NCI-H1417 (cell line): ENCODE measurements at regions not wholly inside any gene's neighbourhood (a gene's known extent, or its start where the extent isn't known, plus 50 kb on each side); places are given as distances from the start of the nearest gene placed in this dataset.
A peak's percentile ranks its signal among the peaks of the same experiment; 100 is the strongest.

Source experiments
- DNase-seq, 3 experiments: peaks; one replicate each; lab custom pipeline; 2025; lab: John Stamatoyannopoulos, UW

DNA sequence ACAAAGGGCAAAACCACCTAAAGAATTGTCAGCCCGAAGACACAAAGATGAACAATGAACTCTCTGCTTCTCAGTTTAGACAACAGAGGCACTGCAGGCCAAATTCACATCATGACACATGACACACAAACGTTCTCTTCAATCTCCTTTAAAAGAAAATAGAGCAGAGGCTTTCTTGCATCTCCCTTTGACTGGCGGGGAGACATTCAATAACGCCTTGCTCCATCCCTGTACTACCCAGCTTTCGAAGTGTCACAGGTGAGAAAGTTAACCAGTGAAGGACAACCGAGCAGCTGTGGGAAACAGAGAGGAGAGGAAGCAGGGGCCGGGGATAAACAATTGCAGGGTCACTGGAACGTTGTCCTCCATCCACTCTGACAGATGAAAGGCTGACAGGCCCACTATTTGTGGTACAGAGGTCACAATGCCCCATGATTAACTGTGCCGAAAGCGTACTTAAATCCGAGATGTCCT, 130.8 kb downstream of the PHLDA1 start:
- DNase-seq = peak in 1 of 3 experiments; percentile 50

- DNase-seq = peak in 2 of 3 experiments; percentile 65 to 87
Observed at GRCh38 chr12:75900226-75900625, 131.3 kb downstream of the PHLDA1 start.

DNA sequence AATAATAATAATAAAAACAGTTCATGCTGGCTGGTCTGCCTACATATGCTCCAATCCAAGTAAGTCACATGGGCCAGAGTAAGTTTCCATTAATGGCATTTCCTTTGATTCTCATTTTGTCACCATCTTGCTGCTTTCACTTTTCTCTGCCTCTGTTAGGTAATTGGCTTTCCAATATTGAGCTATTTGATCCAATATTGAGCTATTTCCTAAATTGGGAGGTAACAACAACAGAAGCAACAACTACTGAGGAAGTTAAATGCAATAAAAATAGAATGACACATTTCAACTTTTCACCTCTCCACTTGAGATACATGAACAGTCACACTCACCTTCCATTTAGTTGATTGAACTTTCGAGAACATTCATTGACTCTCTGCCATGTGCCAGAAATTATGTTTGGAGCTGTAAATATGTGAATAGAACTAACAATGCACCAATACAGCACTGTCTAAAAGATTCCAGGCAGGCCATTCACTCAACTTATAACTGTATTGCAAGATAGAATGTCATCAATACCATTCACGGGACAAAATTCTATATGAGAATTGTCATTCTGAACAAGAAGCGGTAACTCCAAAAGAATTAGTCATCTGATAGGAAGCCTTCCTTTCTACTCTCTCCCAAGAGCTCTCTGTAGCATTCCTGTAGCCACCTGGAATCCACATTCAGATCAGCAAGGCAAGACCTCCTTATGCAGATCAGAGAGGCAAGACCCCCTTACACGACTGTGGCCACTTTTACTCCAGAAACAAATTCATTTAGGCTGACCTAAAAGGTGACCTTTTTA, 136.4 kb downstream of the PHLDA1 start:
- DNase-seq = no peak

- peak in 1 of 3 experiments; percentile 15 for DNase-seq
Observed at GRCh38 chr12:75893765-75894164, 137.8 kb downstream of the PHLDA1 start.

DNA sequence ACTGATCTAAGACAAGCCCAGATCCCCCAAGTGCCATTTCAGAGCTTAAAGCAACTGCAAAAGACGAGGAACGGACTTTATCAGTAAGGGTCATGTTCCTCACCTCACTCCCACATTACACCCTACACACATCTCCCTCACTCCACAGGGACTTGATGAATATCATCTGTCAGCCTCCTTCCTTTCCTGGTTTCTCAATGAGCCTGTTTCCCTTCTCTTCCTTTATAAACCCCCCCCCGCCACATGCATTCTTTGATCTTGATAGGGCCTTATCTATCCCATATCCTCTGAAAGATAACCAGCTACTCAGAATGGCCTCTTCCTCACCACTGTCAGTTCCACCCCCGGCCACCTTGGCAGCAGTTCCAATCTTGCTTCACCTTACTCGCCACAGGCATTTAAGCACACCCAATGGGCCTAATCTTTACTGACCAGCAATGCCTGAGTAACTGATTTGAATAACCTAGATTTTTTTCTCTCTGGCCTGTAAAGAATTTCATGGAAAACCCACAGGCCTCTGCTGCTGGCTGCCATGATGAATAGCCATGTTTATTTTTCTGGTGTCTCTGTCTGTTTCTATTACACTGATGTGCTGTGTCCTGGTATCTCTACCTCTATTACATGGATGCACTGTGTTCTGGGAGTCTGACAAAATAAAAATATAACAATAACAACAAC, 138.7 kb downstream of the PHLDA1 start:
- DNase-seq = no peak

DNA sequence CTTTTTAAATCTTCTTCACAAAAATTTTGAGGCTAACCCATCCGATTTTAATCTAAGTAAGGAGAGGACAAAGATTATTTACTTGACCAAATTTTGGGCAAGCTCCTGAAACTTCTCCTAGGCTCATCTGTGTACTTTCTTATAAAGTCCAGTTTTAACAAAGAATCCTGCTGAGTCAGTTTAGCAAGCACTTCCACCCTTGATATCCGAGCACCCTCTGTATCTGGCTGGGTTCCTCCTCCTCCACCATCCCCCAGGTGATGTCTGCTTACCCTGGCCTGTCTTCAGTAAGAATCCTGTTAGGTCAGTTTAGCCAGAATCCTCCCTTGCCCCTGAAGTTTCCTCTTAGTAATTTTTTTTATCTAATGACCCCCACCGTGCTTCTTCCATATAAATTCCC, 140.5 kb downstream of the PHLDA1 start:
- DNase-seq = no peak

DNA sequence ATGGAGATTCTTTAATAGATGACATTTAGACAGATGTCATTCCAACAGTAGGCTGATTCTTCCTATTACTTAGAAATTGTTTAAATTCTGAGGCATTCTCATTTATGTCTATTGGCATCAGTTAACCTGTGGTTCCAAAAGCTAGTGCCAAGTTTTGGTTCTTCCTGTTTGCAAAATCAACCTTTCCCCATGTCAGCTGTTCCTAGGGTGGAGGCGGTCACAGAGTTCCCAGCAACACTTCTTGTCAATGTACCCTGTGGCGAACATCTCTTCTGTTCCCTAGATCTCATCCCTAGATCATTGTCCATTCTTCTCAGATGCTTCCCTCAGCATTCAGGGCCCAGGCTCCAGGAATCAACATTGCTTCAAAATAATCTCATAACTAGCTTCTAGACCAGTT, 140.9 kb downstream of the PHLDA1 start:
- no peak for DNase-seq

- DNase-seq = no peak
Observed at GRCh38 chr12:75890141-75890540, 141.4 kb downstream of the PHLDA1 start.

DNA sequence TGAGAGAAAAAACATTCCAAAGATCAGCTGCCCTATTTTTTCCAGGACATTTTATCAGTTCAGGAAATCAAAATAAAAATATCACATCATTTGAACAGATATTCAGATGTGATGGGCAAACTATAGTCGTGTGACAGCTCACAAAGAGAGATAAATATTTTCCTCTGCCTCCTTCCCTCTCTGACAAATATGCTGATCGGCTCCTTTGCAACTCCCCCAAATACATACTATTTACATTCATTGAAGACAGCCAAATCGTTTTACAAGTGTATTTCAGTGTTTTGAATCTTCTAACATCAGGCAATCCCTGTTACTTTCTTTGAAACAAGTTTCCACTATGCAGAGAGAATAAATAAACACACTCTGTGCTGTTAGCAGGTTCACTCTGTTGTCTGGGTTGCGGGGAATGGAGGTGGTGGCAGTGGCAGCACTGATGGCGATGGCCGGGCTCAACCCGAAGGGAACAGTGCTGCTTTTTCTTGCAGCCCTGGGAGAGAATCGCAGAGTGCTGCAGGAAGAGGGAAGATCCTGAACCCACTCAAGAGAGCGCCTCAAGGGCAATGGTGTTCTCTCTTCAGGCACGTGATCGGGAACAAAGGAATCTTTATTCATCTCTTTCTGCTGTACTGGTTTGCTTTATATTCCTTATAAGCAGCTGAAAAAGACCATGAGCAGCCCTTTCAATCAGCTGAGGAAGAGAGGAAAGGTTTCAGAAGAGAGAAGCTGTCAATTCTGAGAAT, 142.5 kb downstream of the PHLDA1 start:
- DNase-seq = no peak

DNA sequence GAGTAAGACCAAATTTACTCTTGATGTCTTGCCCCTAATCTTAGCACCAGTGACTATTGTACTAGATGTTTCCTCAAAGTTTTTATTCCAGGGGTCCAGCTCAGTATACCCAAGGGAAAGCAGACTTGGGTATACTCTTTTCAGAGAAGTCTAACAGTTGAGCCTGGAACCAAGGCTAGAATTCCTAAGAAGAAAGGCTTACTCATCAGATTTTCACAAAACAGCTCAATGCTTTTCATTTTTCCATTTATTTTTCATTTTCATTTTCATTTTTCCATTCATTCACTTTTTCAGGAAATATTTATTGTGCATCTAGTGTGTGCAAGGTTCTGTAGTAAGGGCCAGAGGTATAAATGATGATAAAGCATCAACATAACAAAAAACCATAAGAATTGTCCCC, 143.2 kb downstream of the PHLDA1 start:
- no peak for DNase-seq

- DNase-seq = no peak
Observed at GRCh38 chr12:75887979-75888378, 143.6 kb downstream of the PHLDA1 start.

- no peak for DNase-seq
Observed at GRCh38 chr12:75884465-75884985, 147.1 kb downstream of the PHLDA1 start.

DNA sequence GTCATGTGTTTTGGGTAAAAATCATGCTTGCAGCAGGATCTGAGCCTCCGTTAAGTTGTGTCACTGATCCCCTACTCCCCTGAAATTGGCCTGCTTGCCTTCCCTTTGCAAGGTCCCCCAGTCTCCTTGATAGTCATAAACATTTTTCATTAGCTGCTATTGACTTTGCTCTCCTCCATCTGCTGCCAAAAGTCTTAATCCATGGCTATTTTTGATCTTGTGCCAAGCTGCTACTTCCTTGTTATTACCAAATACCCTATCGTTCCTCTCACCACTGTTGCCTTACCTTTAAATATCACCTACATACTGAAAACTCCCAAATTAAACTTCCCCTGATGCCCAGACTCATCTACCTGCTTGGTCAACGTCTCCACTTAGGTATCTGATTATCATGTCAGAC, 148.3 kb downstream of the PHLDA1 start:
- DNase-seq = no peak

DNA sequence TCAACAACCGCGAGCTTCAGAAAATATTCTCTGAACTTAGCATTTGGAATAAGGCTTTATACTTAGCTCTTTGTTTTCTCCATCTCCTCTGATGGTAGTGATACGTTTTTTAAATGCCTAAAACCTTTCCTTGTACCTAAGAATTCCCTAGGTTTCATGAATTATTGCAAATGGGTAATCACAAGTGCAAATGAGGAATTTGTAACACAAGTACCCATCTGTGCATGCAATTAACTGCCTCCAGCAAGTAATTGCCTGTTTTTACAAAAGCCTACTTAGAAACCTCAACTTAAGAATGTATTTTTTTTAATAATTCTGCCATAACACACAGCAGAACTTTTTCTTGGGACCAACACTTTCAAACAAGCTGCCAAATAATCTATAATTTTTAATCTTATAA, 149.2 kb downstream of the PHLDA1 start:
- DNase-seq = peak in 1 of 3 experiments; percentile 15

GRCh38 chr12:75881920-75882319, 149.7 kb downstream of the PHLDA1 start:
- DNase-seq = no peak

- DNase-seq = peak in 2 of 3 experiments; percentile 76 to 92
Observed at GRCh38 chr12:75877763-75878621, 153.6 kb downstream of the PHLDA1 start.

- DNase-seq = peak in 1 of 3 experiments; percentile 49
Observed at GRCh38 chr12:75876832-75877762, 154.5 kb downstream of the PHLDA1 start.

GRCh38 chr12:75874441-75874840, 157.1 kb downstream of the PHLDA1 start:
- no peak for DNase-seq

DNA sequence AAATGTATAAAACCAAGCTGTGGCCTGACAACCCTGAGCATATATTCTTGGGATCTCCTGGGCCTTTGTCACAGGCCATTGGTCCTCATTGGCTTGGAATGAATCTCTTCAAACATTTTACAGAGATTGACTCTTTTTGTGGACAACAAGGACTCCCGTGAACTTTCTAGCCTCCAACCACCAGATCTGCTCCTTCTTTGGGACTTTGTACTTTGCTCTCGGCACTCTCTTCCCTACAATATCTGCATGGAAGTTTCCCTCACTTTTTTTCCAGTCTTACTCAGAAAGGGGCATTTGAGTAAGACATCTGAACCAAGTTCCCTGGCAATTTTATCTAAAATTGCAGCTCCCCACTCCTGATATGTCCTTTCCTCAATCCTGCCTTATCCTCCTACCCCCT, 158.8 kb downstream of the PHLDA1 start:
- no peak for DNase-seq

- no peak for DNase-seq
Observed at GRCh38 chr12:75870878-75871277, 160.7 kb downstream of the PHLDA1 start.
